HepG2 (cell line): ENCODE measurements at regions not wholly inside any gene's neighbourhood (a gene's known extent, or its start where the extent isn't known, plus 50 kb on each side); places are given as distances from the start of the nearest gene placed in this dataset.
A peak's percentile ranks its signal among the peaks of the same experiment; 100 is the strongest.

ENCODE experiments used
- ATAC-seq: fragments of 200-7000 bp; cut with Tn5 transposase; 3 replicates; pipeline ENCODE4 v1.9.1; 2020; ENCODE audit warnings: mild to moderate bottlenecking, moderate library complexity
- BruUV-seq: library from RNA; stranded (reverse); fragments of 400-500 nt; replicated peaks from 2 replicates; lab custom pipeline; 2021; lab: Mats Ljungman, UMichigan
- CTCF ChIA-PET: fragments of 300-600 bp; formaldehyde crosslinking; extraction: SDS; loops from one replicate; lab custom pipeline; 2021; ENCODE audit warnings: low total read pairs, inconsistent platforms, low intra/inter-chr PET ratio; lab: Yijun Ruan, JAX
- POLR2A ChIA-PET: fragments of 350-600 bp; sonication (Branson Sonifier 250); formaldehyde crosslinking; loops from one replicate; lab custom pipeline; 2020; ENCODE audit warnings: antibody characterized with exemption, inconsistent platforms; lab: Yijun Ruan, JAX
- DNase-seq: peaks from one replicate; pipeline ENCODE4 v3.0.0-alpha.2; 2015; ENCODE audit warnings: low spot score
- FAIRE-seq: peaks from 3 replicates; lab custom pipeline; 2011; peaks lifted over from hg19 to GRCh38; lab: Jason Lieb, UNC
- H2AFZ ChIP-seq: one replicate; pipeline ENCODE4 v1.6.1; 2011; ENCODE audit warnings: low read length, inconsistent platforms
- H3K27ac ChIP-seq: fragments of 300-600 bp; 3 replicates; pipeline ENCODE4 v1.8.0; 2011; ENCODE audit warnings: mixed run types, mild to moderate bottlenecking, mixed read lengths, low read length, inconsistent platforms; ENCODE audit not compliant: insufficient read depth; ENCODE audit errors: extremely low read length
- H3K27me3 ChIP-seq, 2 experiments: fragments of 200-600 bp in 1 of 2; 2 replicates in 1 of 2; 3 replicates in 1 of 2; pipeline versions ENCODE4 v1.6.0 to v1.8.0; 2011; ENCODE audit warnings: low read length in 2 of 2, mild to moderate bottlenecking in 2 of 2, moderate library complexity in 2 of 2, inconsistent platforms in 1 of 2; ENCODE audit not compliant: insufficient read depth in 2 of 2, control insufficient read depth in 1 of 2
- H3K36me3 ChIP-seq, 2 experiments: fragments of 200-600 bp in 1 of 2; replicated peaks in 1 of 2; 2 replicates in 1 of 2; 3 replicates in 1 of 2; pipeline versions ENCODE4 v1.5.1 to v1.8.0; 2011; ENCODE audit warnings: low read length in 2 of 2, inconsistent platforms in 1 of 2; ENCODE audit not compliant: insufficient read depth in 2 of 2, control insufficient read depth in 1 of 2
- H3K4me1 ChIP-seq: 2 replicates; pipeline ENCODE4 v1.5.1; 2012; ENCODE audit warnings: low read length, inconsistent platforms; ENCODE audit not compliant: insufficient read depth
- H3K4me2 ChIP-seq: 2 replicates; pipeline ENCODE4 v1.6.0; 2011; ENCODE audit warnings: low read depth, low read length, inconsistent platforms
- H3K4me3 ChIP-seq, 3 experiments: fragments of 200-600 bp in 1 of 3; sonication (generic), shearing (Covaris generic) in 1 of 3; replicated peaks in 1 of 3; 2 replicates each; pipeline ENCODE4 v1.5.1; 2011 to 2016; ENCODE audit warnings: low read length in 3 of 3, inconsistent platforms in 2 of 3, low read depth in 2 of 3, mild to moderate bottlenecking in 2 of 3, control low read depth in 1 of 3, mixed read lengths in 1 of 3; ENCODE audit not compliant: insufficient read depth in 1 of 3
- H3K79me2 ChIP-seq: one replicate; pipeline ENCODE4 v1.6.1; 2011; ENCODE audit warnings: low read length, inconsistent platforms; ENCODE audit not compliant: insufficient read depth
- H3K9ac ChIP-seq: 2 replicates; pipeline ENCODE4 v1.6.0; 2011; ENCODE audit warnings: mild to moderate bottlenecking, low read depth, low read length, inconsistent platforms; ENCODE audit not compliant: insufficient read depth
- H3K9me3 ChIP-seq: 2 replicates; pipeline ENCODE4 v1.5.1; 2012; ENCODE audit warnings: mild to moderate bottlenecking, low read length
- H4K20me1 ChIP-seq: 2 replicates; pipeline ENCODE4 v1.6.0; 2011; ENCODE audit warnings: inconsistent platforms, mild to moderate bottlenecking, low read length, moderate library complexity; ENCODE audit not compliant: insufficient read depth
- CEBPG ChIP-seq: IDR thresholded peaks from 2 replicates; pipeline ENCODE4 v1.6.1; 2016
- EHMT2 ChIP-seq: fragments of 200-600 bp; sonication (generic); IDR thresholded peaks from 2 replicates; pipeline ENCODE4 v1.7.0; 2017; ENCODE audit warnings: antibody characterized with exemption, low read depth, low read length, borderline replicate concordance
- MIER2 ChIP-seq: IDR thresholded peaks from 2 replicates; pipeline ENCODE4 v1.6.1; 2016; ENCODE audit warnings: missing biosample characterization, missing genetic modification reagents
- REST ChIP-seq, 2 experiments: IDR thresholded peaks; 2 replicates each; pipeline ENCODE4 v1.6.1; 2011 to 2012; ENCODE audit warnings: low read length in 2 of 2, borderline replicate concordance in 1 of 2, low read depth in 1 of 2, mild to moderate bottlenecking in 1 of 2, moderate library complexity in 1 of 2
- ZBTB7B ChIP-seq: sonication (generic); formaldehyde crosslinking; IDR thresholded peaks from 2 replicates; pipeline ENCODE4 v1.4.0; 2020; ENCODE audit warnings: missing genetic modification reagents
- ZNF780A ChIP-seq: sonication (generic); formaldehyde crosslinking; IDR thresholded peaks from 2 replicates; pipeline ENCODE4 v1.8.0; 2022; ENCODE audit warnings: mild to moderate bottlenecking, missing genetic modification reagents, moderate library complexity
- WGBS: methylation state at CpG from one replicate; pipeline ENCODE4 v1.1.6; 2017; ENCODE audit warnings: low lambda C conversion rate; 5-methylcytosine and 5-hydroxymethylcytosine counted together
- in situ Hi-C: cut with HindIII; loops from 2 replicates; pipeline ENCODE4 v1.10.0; 2017; ENCODE audit warnings: low pct_unique_long_range_greater_than_20kb; ENCODE audit not compliant: extremely low pct_ligation_motif_present
- intact Hi-C: fragments of 100-400 bp; cut with micrococcal nuclease; formaldehyde crosslinking; loops from one replicate; pipeline ENCODE4 v1.10.0; 2022; ENCODE audit not compliant: unreplicated experiment

- 0% methylated on average over 1 of the region's 1 CpG for WGBS
- Histone ChIP-seq H3K9me3 (no peaks in the 10 kb centered on the region), H2AFZ (no peak overlapping the region), H3K4me1 (no peaks in the 10 kb centered on the region), H3K36me3 (no peaks in the 10 kb centered on the region), H3K4me3 (no peak overlapping the region), H3K9ac (no peak overlapping the region), H3K79me2 (no peaks in the 10 kb centered on the region), H4K20me1 (no peaks in the 10 kb centered on the region), H3K27me3 (no peaks in the 10 kb centered on the region), H3K4me2 (no peak overlapping the region), H3K27ac (no peak overlapping the region)
- FAIRE-seq, result no peak
- TF ChIP-seq CEBPG (CRISPR knock-in tag), result no peak
- TF ChIP-seq EHMT2, result peak; percentile 39; the same call in 1 of the 2 replicates
- peak; percentile 9 to 90 for TF ChIP-seq REST (IDR thresholded peaks at IDR 0.05; ENCODE audit: borderline replicate concordance in 1 of 2, low read depth in 1 of 2, low read length in 2 of 2)
- TF ChIP-seq ZNF780A, result no peak
- peak; percentile 93 for TF ChIP-seq MIER2 (CRISPR knock-in tag)
- no peak for TF ChIP-seq ZBTB7B (CRISPR knock-in tag)
- peak; percentile 0 for DNase-seq
- ChIA-PET CTCF (no interaction called here), POLR2A (no interaction called here)
- ATAC-seq, result no peak
- intact Hi-C loops (no loop called here), in situ Hi-C loops (no loop called here)
- BruUV-seq, result no TSS peak
Measured at GRCh38 chr9:26462213-26462612, 430.4 kb downstream of the CAAP1 start.
